ENCODE measurements at regions not wholly inside any gene's neighbourhood (a gene's known extent, or its start where the extent isn't known, plus 50 kb on each side); places are given as distances from the start of the nearest gene placed in this dataset.

GRCh38 chr4:25551605-25552004 is 104.0 kb upstream of the SLC34A2 start:
- peaks cover 3% of the 10 kb centered on the region for H3K4me1 Mint-ChIP-seq
- H3K27me3 Mint-ChIP-seq: peaks cover 2% of the 10 kb centered on the region
- DNase-seq: no peak
- H3K9me3 Mint-ChIP-seq: peaks cover 5% of the 10 kb centered on the region
- intact Hi-C loops (cut with micrococcal nuclease): no loop called here
- ChIA-PET POLR2A (no interaction called here), CTCF (no interaction called here)
- H3K36me3 Mint-ChIP-seq (ENCODE audit: low read depth): no peaks in the 10 kb centered on the region
- no peak overlapping the region for H3K27ac Mint-ChIP-seq
- TF ChIP-seq CTCF (IDR thresholded peaks at IDR 0.05): no peak
- H3K4me3 Mint-ChIP-seq: no peak overlapping the region
- ATAC-seq (ENCODE audit: low read depth): no peak

- DNase-seq (no peak), ATAC-seq (ENCODE audit: low read depth) (no peak)
- ChIA-PET CTCF (no interaction called here), POLR2A (interaction anchor here (0.6 kb wide), 1 partner anchor 15 kb away, joined by 3 read pairs; no protein-coding TSS in a partner anchor)
- Mint-ChIP-seq H3K4me1 (peaks cover 3% of the 10 kb centered on the region), H3K36me3 (ENCODE audit: low read depth) (no peaks in the 10 kb centered on the region), H3K4me3 (no peak overlapping the region), H3K9me3 (peaks cover 5% of the 10 kb centered on the region), H3K27ac (no peak overlapping the region), H3K27me3 (peaks cover 2% of the 10 kb centered on the region)
- TF ChIP-seq CTCF (IDR thresholded peaks at IDR 0.05): no peak
- intact Hi-C loops (cut with micrococcal nuclease): no loop called here
Measured at GRCh38 chr4:25552580-25553271, 102.9 kb upstream of the SLC34A2 start.

- H3K27me3 Mint-ChIP-seq: peaks cover 2% of the 10 kb centered on the region
- no peak for DNase-seq
- no peak overlapping the region for H3K4me3 Mint-ChIP-seq
- intact Hi-C loops (cut with micrococcal nuclease): no loop called here
- H3K27ac Mint-ChIP-seq: no peak overlapping the region
- H3K4me1 Mint-ChIP-seq: no peaks in the 10 kb centered on the region
- H3K9me3 Mint-ChIP-seq: no peaks in the 10 kb centered on the region
- ATAC-seq (ENCODE audit: low read depth): no peak
- no peaks in the 10 kb centered on the region for H3K36me3 Mint-ChIP-seq (ENCODE audit: low read depth)
- no peak for TF ChIP-seq CTCF (IDR thresholded peaks at IDR 0.05)
- POLR2A ChIA-PET: no interaction called here
- CTCF ChIA-PET: no interaction called here
Measured at GRCh38 chr4:25559508-25559907, 96.1 kb upstream of the SLC34A2 start.

GRCh38 chr4:25560605-25561004 is 95.0 kb upstream of the SLC34A2 start:
- DNase-seq: no peak
- no peak for ATAC-seq (ENCODE audit: low read depth)
- ChIA-PET CTCF (no interaction called here), POLR2A (no interaction called here)
- no peak for TF ChIP-seq CTCF (IDR thresholded peaks at IDR 0.05)
- H3K27ac Mint-ChIP-seq: no peak overlapping the region
- H3K36me3 Mint-ChIP-seq (ENCODE audit: low read depth): no peaks in the 10 kb centered on the region
- no peaks in the 10 kb centered on the region for H3K9me3 Mint-ChIP-seq
- no peaks in the 10 kb centered on the region for H3K4me1 Mint-ChIP-seq
- no peak overlapping the region for H3K4me3 Mint-ChIP-seq
- peaks cover 2% of the 10 kb centered on the region for H3K27me3 Mint-ChIP-seq
- intact Hi-C loops (cut with micrococcal nuclease): no loop called here

GRCh38 chr4:25563071-25563564 is 92.5 kb upstream of the SLC34A2 start:
- H3K4me1 Mint-ChIP-seq: no peaks in the 10 kb centered on the region
- H3K27ac Mint-ChIP-seq: no peak overlapping the region

More at GRCh38 chr4:25563071-25563564, 92.5 kb upstream of the SLC34A2 start:
- intact Hi-C loops (cut with micrococcal nuclease): no loop called here
- H3K36me3 Mint-ChIP-seq (ENCODE audit: low read depth): no peaks in the 10 kb centered on the region
- H3K4me3 Mint-ChIP-seq: no peak overlapping the region
- CTCF ChIA-PET: interaction anchor here (0.7 kb wide), 1 partner anchor 77 kb away, joined by 3 read pairs; no protein-coding TSS in a partner anchor
- no peaks in the 10 kb centered on the region for H3K27me3 Mint-ChIP-seq
- no peak for DNase-seq
- TF ChIP-seq CTCF (IDR thresholded peaks at IDR 0.05): no peak
- no peaks in the 10 kb centered on the region for H3K9me3 Mint-ChIP-seq
- ATAC-seq (ENCODE audit: low read depth): no peak
- POLR2A ChIA-PET: no interaction called here

Measured in activated B cell treated with CpG ODN at 0.5 μM for 24 hours (primary cell).